SK-N-SH treated with all-trans-retinoic acid at 6 μM for 48 hours (cell line): ENCODE measurements at regions not wholly inside any gene's neighbourhood (a gene's known extent, or its start where the extent isn't known, plus 50 kb on each side); places are given as distances from the start of the nearest gene placed in this dataset.

Source experiments
- ATAC-seq: fragments of 200-7000 bp; cut with Tn5 transposase; 3 replicates; pipeline ENCODE4 v1.9.1; 2020; ENCODE audit warnings: mild to moderate bottlenecking, moderate library complexity
- ARNTL ChIP-seq: fragments of 450-650 bp; formaldehyde crosslinking; IDR thresholded peaks from 2 replicates; pipeline ENCODE4 v1.5.0; 2020; ENCODE audit warnings: low read depth, mild to moderate bottlenecking, moderate library complexity, borderline replicate concordance
- CREB5 ChIP-seq: fragments of 250-450 bp; sonication (Bioruptor Pico); IDR thresholded peaks from 2 replicates; pipeline ENCODE4 v1.5.1; 2020; ENCODE audit warnings: low read depth, mild to moderate bottlenecking, moderate library complexity
- CSDC2 ChIP-seq: fragments of 250-450 bp; sonication (Bioruptor Pico); IDR thresholded peaks from 2 replicates; pipeline ENCODE4 v1.5.0; 2020; ENCODE audit warnings: mild to moderate bottlenecking, moderate library complexity
- CSRNP3 ChIP-seq: fragments of 250-450 bp; sonication (Bioruptor Pico); IDR thresholded peaks from 2 replicates; pipeline ENCODE4 v1.5.1; 2021; ENCODE audit warnings: mild to moderate bottlenecking, moderate library complexity
- ESRRG ChIP-seq: fragments of 250-450 bp; sonication (Bioruptor Pico); IDR thresholded peaks from 2 replicates; pipeline ENCODE4 v1.6.1; 2021; ENCODE audit warnings: mild to moderate bottlenecking
- GLIS3 ChIP-seq: fragments of 250-450 bp; sonication (Bioruptor Pico); IDR thresholded peaks from 2 replicates; pipeline ENCODE4 v1.5.0; 2020; ENCODE audit warnings: mild to moderate bottlenecking, moderate library complexity
- ISL1 ChIP-seq: fragments of 250-450 bp; sonication (Bioruptor Pico); IDR thresholded peaks from 2 replicates; pipeline ENCODE4 v2.1.2; 2022; ENCODE audit warnings: mild to moderate bottlenecking, moderate library complexity
- OSR1 ChIP-seq: fragments of 250-450 bp; sonication (Bioruptor Pico); IDR thresholded peaks from 2 replicates; pipeline ENCODE4 v1.8.0; 2022; ENCODE audit warnings: moderate library complexity, mild to moderate bottlenecking, inconsistent platforms
- PATZ1 ChIP-seq: fragments of 250-450 bp; sonication (Bioruptor Pico); IDR thresholded peaks from 2 replicates; pipeline ENCODE4 v1.8.0; 2020; ENCODE audit warnings: mild to moderate bottlenecking, moderate library complexity, borderline replicate concordance
- POU6F1 ChIP-seq: fragments of 250-450 bp; sonication (Bioruptor Pico); IDR thresholded peaks from 2 replicates; pipeline ENCODE4 v1.8.0; 2021; ENCODE audit warnings: low read depth, mild to moderate bottlenecking, moderate library complexity, borderline replicate concordance
- PPARA ChIP-seq: fragments of 250-450 bp; sonication (Bioruptor Pico); IDR thresholded peaks from 2 replicates; pipeline ENCODE4 v1.5.0; 2020; ENCODE audit warnings: mild to moderate bottlenecking, borderline replicate concordance
- RARB ChIP-seq: fragments of 250-450 bp; sonication (Bioruptor Pico); IDR thresholded peaks from 2 replicates; pipeline ENCODE4 v1.8.0; 2021; ENCODE audit warnings: mild to moderate bottlenecking, moderate library complexity
- SNAI2 ChIP-seq: fragments of 250-450 bp; sonication (Bioruptor Pico); IDR thresholded peaks from 2 replicates; pipeline ENCODE4 v1.5.0; 2020; ENCODE audit warnings: mild to moderate bottlenecking, moderate library complexity
- TCF4 ChIP-seq: fragments of 250-450 bp; sonication (Bioruptor Pico); IDR thresholded peaks from 2 replicates; pipeline ENCODE4 v1.8.0; 2021; ENCODE audit warnings: mild to moderate bottlenecking, moderate library complexity, borderline replicate concordance
- TOX ChIP-seq: fragments of 250-450 bp; sonication (Bioruptor Pico); IDR thresholded peaks from 2 replicates; pipeline ENCODE4 v1.8.0; 2021; ENCODE audit warnings: mild to moderate bottlenecking, moderate library complexity, borderline replicate concordance
- ZC3H10 ChIP-seq: fragments of 250-450 bp; sonication (Bioruptor Pico); IDR thresholded peaks from 2 replicates; pipeline ENCODE4 v1.5.1; 2021; ENCODE audit warnings: mild to moderate bottlenecking, moderate library complexity
- ZFP3 ChIP-seq: fragments of 250-450 bp; sonication (Bioruptor Pico); IDR thresholded peaks from 2 replicates; pipeline ENCODE4 v1.5.0; 2020; ENCODE audit warnings: mild to moderate bottlenecking, moderate library complexity
- ZNF565 ChIP-seq: fragments of 450-650 bp; formaldehyde crosslinking; conservative IDR thresholded peaks from 2 replicates; pipeline ENCODE4 v1.5.0; 2020; ENCODE audit warnings: low read depth, mild to moderate bottlenecking, moderate library complexity
- ZNF70 ChIP-seq: fragments of 450-650 bp; formaldehyde crosslinking; IDR thresholded peaks from 2 replicates; pipeline ENCODE4 v1.5.0; 2020; ENCODE audit warnings: mild to moderate bottlenecking, moderate library complexity
- ZNF8 ChIP-seq: fragments of 450-650 bp; formaldehyde crosslinking; IDR thresholded peaks from 2 replicates; pipeline ENCODE4 v1.5.0; 2020; ENCODE audit warnings: mild to moderate bottlenecking, moderate library complexity

- TF ChIP-seq RARB (CRISPR knock-in tag) (no peak), ZFP3 (CRISPR knock-in tag) (no peak)
- TF ChIP-seq, all 23 proteins: peak for 0
These were observed 176.8 kb upstream of the CELF4 start (continued) for GRCh38 chr18:37742436-37742835.

- TF ChIP-seq ZFP3 (CRISPR knock-in tag), result no peak
- no peak for TF ChIP-seq PPARA (CRISPR knock-in tag)
- TF ChIP-seq CSDC2 (CRISPR knock-in tag), result no peak
- no peak for TF ChIP-seq ZC3H10
- TF ChIP-seq ESRRG (CRISPR knock-in tag), result no peak
- TF ChIP-seq PATZ1 (CRISPR knock-in tag), result no peak
- no peak for TF ChIP-seq SNAI2 (CRISPR knock-in tag)
- ATAC-seq, result no peak
These were observed 175.5 kb upstream of the CELF4 start for GRCh38 chr18:37741032-37741623.

GRCh38 chr18:37734406-37734805 is 168.8 kb upstream of the CELF4 start:
- TF ChIP-seq POU6F1 (no peak), OSR1 (CRISPR knock-in tag) (no peak), SNAI2 (CRISPR knock-in tag) (no peak), ZNF565 (no peak), CREB5 (no peak)
- TF ChIP-seq, all 23 proteins: peak for 0
- no peak for ATAC-seq

GRCh38 chr18:37729716-37730115 is 164.1 kb upstream of the CELF4 start:
- no peak for ATAC-seq
- no peak for TF ChIP-seq RARB (CRISPR knock-in tag)
- TF ChIP-seq ISL1 (CRISPR knock-in tag), result no peak
- no peak for TF ChIP-seq CREB5
- no peak for TF ChIP-seq CSDC2 (CRISPR knock-in tag)

- TF ChIP-seq PATZ1 (CRISPR knock-in tag) (no peak), OSR1 (CRISPR knock-in tag) (no peak), ZNF70 (CRISPR knock-in tag) (no peak), TCF4 (no peak), SNAI2 (CRISPR knock-in tag) (no peak), PPARA (CRISPR knock-in tag) (no peak), ISL1 (CRISPR knock-in tag) (no peak), ESRRG (CRISPR knock-in tag) (no peak), CSRNP3 (CRISPR knock-in tag) (no peak), GLIS3 (CRISPR knock-in tag) (no peak), CREB5 (no peak), ARNTL (CRISPR knock-in tag) (no peak), TOX (no peak), ZFP3 (CRISPR knock-in tag) (no peak), CSDC2 (CRISPR knock-in tag) (no peak), RARB (CRISPR knock-in tag) (no peak), ZNF8 (CRISPR knock-in tag) (no peak)
- no peak for ATAC-seq
These were observed 158.6 kb upstream of the CELF4 start for GRCh38 chr18:37724206-37724605.
